HEK293 (cell line): ENCODE measurements at regions not wholly inside any gene's neighbourhood (a gene's known extent, or its start where the extent isn't known, plus 50 kb on each side); places are given as distances from the start of the nearest gene placed in this dataset.

Experiments
- ZNF10 ChIP-seq: fragments of 450-650 bp; formaldehyde crosslinking; IDR thresholded peaks from 2 replicates; pipeline ENCODE4 v1.5.1; 2017; ENCODE audit warnings: missing biosample characterization, missing genetic modification characterization
- TF ChIP-seq, protein P1 (sequence below): fragments of 450-650 bp; formaldehyde crosslinking; IDR thresholded peaks from 2 replicates; pipeline ENCODE4 v1.5.1; 2016; ENCODE audit warnings: missing biosample characterization, missing genetic modification characterization

DNA sequence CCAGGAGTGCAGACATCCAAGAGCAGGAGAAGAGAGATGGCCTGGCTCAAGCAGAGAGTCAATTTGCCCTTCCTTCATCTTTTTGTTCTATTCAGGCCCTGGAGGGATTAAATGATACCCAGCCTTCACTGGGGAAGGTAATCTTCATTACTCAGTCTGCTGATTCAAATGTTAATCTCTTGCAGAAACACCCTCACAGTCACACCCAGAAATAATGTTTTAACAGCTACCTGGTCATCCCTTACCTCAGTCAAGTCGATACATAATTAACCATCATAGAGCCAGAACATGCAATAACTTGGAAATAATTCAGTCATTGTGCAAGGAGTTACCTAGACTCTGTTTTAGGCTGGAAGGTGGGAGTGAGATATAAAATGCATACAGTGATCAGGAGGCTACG lies 163.7 kb upstream of the TNP1 start:
- TF ChIP-seq, protein P1, sequence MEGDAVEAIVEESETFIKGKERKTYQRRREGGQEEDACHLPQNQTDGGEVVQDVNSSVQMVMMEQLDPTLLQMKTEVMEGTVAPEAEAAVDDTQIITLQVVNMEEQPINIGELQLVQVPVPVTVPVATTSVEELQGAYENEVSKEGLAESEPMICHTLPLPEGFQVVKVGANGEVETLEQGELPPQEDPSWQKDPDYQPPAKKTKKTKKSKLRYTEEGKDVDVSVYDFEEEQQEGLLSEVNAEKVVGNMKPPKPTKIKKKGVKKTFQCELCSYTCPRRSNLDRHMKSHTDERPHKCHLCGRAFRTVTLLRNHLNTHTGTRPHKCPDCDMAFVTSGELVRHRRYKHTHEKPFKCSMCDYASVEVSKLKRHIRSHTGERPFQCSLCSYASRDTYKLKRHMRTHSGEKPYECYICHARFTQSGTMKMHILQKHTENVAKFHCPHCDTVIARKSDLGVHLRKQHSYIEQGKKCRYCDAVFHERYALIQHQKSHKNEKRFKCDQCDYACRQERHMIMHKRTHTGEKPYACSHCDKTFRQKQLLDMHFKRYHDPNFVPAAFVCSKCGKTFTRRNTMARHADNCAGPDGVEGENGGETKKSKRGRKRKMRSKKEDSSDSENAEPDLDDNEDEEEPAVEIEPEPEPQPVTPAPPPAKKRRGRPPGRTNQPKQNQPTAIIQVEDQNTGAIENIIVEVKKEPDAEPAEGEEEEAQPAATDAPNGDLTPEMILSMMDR: no peak
- TF ChIP-seq ZNF10 (tag by site-specific recombination): no peak
